ENCODE measurements at regions not wholly inside any gene's neighbourhood (a gene's known extent, or its start where the extent isn't known, plus 50 kb on each side); places are given as distances from the start of the nearest gene placed in this dataset.
"Not testable (repeated sequence)": the region's sequence is repeated elsewhere in the genome, so short reads cannot be mapped to it uniquely, and the experiment has no call there.

- no peak overlapping the region for H3K4me2 ChIP-seq (ENCODE audit: control insufficient read depth, extremely low read depth, insufficient read depth, low read depth, low read length)
- H3K79me2 ChIP-seq (ENCODE audit: control insufficient read depth, insufficient read depth, low read length): no peaks in the 10 kb centered on the region
- dilution Hi-C loops (cut with MboI; ENCODE audit: extremely low pct_ligation_motif_present, low sequenced_read_pairs): no loop called here
- DNase-seq (ENCODE audit: low read depth, low spot score) (no peak), FAIRE-seq (no peak)
- no peak overlapping the region for H3K4me3 ChIP-seq (ENCODE audit: control insufficient read depth in 2 of 3, extremely low read depth in 1 of 3, insufficient read depth in 2 of 3, low read depth in 1 of 3, low read length in 3 of 3)
- H2AFZ ChIP-seq (ENCODE audit: control insufficient read depth, low read length): no peak overlapping the region
- H3K36me3 ChIP-seq (ENCODE audit: control insufficient read depth in 2 of 2, extremely low read depth in 1 of 2, insufficient read depth in 2 of 2, low read length in 2 of 2): no peaks in the 10 kb centered on the region
- H3K9me3 ChIP-seq (ENCODE audit: control insufficient read depth, low read depth, low read length): no peaks in the 10 kb centered on the region
- H3K4me1 ChIP-seq (ENCODE audit: control insufficient read depth, extremely low read depth, insufficient read depth, low read length): peaks cover 18% of the 10 kb centered on the region
- H3K27ac ChIP-seq (ENCODE audit: control insufficient read depth, insufficient read depth, low read length): no peak overlapping the region
- TF ChIP-seq CTCF (optimal IDR thresholded peaks at IDR 0.05 in 1 of 3, IDR thresholded peaks at IDR 0.05 in 1 of 3, conservative IDR thresholded peaks at IDR 0.05 in 1 of 3; ENCODE audit: extremely low read depth in 1 of 3, insufficient read depth in 2 of 3, low read length in 3 of 3) (no peak), EZH2 (IDR thresholded peaks at IDR 0.05; ENCODE audit: low read length) (no peak)
- H3K9ac ChIP-seq (ENCODE audit: control insufficient read depth, extremely low read depth, insufficient read depth, low read length): no peak overlapping the region
- H3K9me1 ChIP-seq (ENCODE audit: control insufficient read depth, extremely low read depth, insufficient read depth, low read length): no peaks in the 10 kb centered on the region
- no peaks in the 10 kb centered on the region for H3K27me3 ChIP-seq (ENCODE audit: control insufficient read depth, extremely low read depth, insufficient read depth, low read length)
- no peaks in the 10 kb centered on the region for H4K20me1 ChIP-seq (ENCODE audit: control insufficient read depth, extremely low read depth, insufficient read depth, low read length)
Measured at GRCh38 chrX:9376111-9376510, 88.7 kb upstream of the TBL1X start.

GRCh38 chrX:9377216-9377615 lies 87.6 kb upstream of the TBL1X start:
- DNase-seq (ENCODE audit: low read depth, low spot score); H4K20me1 ChIP-seq (ENCODE audit: control insufficient read depth, extremely low read depth, insufficient read depth, low read length); H3K4me3 ChIP-seq (ENCODE audit: control insufficient read depth in 2 of 3, extremely low read depth in 1 of 3, insufficient read depth in 2 of 3, low read depth in 1 of 3, low read length in 3 of 3); H3K9ac ChIP-seq (ENCODE audit: control insufficient read depth, extremely low read depth, insufficient read depth, low read length); H3K9me1 ChIP-seq (ENCODE audit: control insufficient read depth, extremely low read depth, insufficient read depth, low read length); H3K79me2 ChIP-seq (ENCODE audit: control insufficient read depth, insufficient read depth, low read length); H3K4me2 ChIP-seq (ENCODE audit: control insufficient read depth, extremely low read depth, insufficient read depth, low read depth, low read length); H3K27ac ChIP-seq (ENCODE audit: control insufficient read depth, insufficient read depth, low read length); H3K36me3 ChIP-seq (ENCODE audit: control insufficient read depth in 2 of 2, extremely low read depth in 1 of 2, insufficient read depth in 2 of 2, low read length in 2 of 2); FAIRE-seq; H3K9me3 ChIP-seq (ENCODE audit: control insufficient read depth, low read depth, low read length); H3K27me3 ChIP-seq (ENCODE audit: control insufficient read depth, extremely low read depth, insufficient read depth, low read length); dilution Hi-C loops (cut with MboI; ENCODE audit: extremely low pct_ligation_motif_present, low sequenced_read_pairs); H2AFZ ChIP-seq (ENCODE audit: control insufficient read depth, low read length): not testable (repeated sequence)
- peaks cover 18% of the 10 kb centered on the region for H3K4me1 ChIP-seq (ENCODE audit: control insufficient read depth, extremely low read depth, insufficient read depth, low read length)

- dilution Hi-C loops (cut with MboI; ENCODE audit: extremely low pct_ligation_motif_present, low sequenced_read_pairs): no loop called here
- H2AFZ ChIP-seq (ENCODE audit: control insufficient read depth, low read length): no peak overlapping the region
- peaks cover 18% of the 10 kb centered on the region for H3K4me1 ChIP-seq (ENCODE audit: control insufficient read depth, extremely low read depth, insufficient read depth, low read length)
- peak overlapping the region; percentile 21 for H3K27ac ChIP-seq (ENCODE audit: control insufficient read depth, insufficient read depth, low read length)
- no peak for DNase-seq (ENCODE audit: low read depth, low spot score)
- no peaks in the 10 kb centered on the region for H3K9me3 ChIP-seq (ENCODE audit: control insufficient read depth, low read depth, low read length)
- no peaks in the 10 kb centered on the region for H4K20me1 ChIP-seq (ENCODE audit: control insufficient read depth, extremely low read depth, insufficient read depth, low read length)
- H3K36me3 ChIP-seq (ENCODE audit: control insufficient read depth in 2 of 2, extremely low read depth in 1 of 2, insufficient read depth in 2 of 2, low read length in 2 of 2): no peaks in the 10 kb centered on the region
- H3K9ac ChIP-seq (ENCODE audit: control insufficient read depth, extremely low read depth, insufficient read depth, low read length): no peak overlapping the region
- H3K4me2 ChIP-seq (ENCODE audit: control insufficient read depth, extremely low read depth, insufficient read depth, low read depth, low read length): peak overlapping the region; percentile 29
- H3K79me2 ChIP-seq (ENCODE audit: control insufficient read depth, insufficient read depth, low read length): no peaks in the 10 kb centered on the region
- TF ChIP-seq EZH2 (IDR thresholded peaks at IDR 0.05; ENCODE audit: low read length) (no peak), CTCF (optimal IDR thresholded peaks at IDR 0.05 in 1 of 3, IDR thresholded peaks at IDR 0.05 in 1 of 3, conservative IDR thresholded peaks at IDR 0.05 in 1 of 3; ENCODE audit: extremely low read depth in 1 of 3, insufficient read depth in 2 of 3, low read length in 3 of 3) (no peak)
- H3K9me1 ChIP-seq (ENCODE audit: control insufficient read depth, extremely low read depth, insufficient read depth, low read length): no peaks in the 10 kb centered on the region
- no peak for FAIRE-seq
- peaks cover 5% of the 10 kb centered on the region for H3K27me3 ChIP-seq (ENCODE audit: control insufficient read depth, extremely low read depth, insufficient read depth, low read length)
- H3K4me3 ChIP-seq (ENCODE audit: control insufficient read depth in 2 of 3, extremely low read depth in 1 of 3, insufficient read depth in 2 of 3, low read depth in 1 of 3, low read length in 3 of 3): no peak overlapping the region
Measured at GRCh38 chrX:9378980-9379696, 85.7 kb upstream of the TBL1X start.

All from keratinocyte (primary cell).